GM18951 (cell line): ENCODE measurements at regions not wholly inside any gene's neighbourhood (a gene's known extent, or its start where the extent isn't known, plus 50 kb on each side); places are given as distances from the start of the nearest gene placed in this dataset.

Experiments
- POLR2A ChIP-seq: IDR thresholded peaks from 4 replicates; pipeline ENCODE4 v1.6.1; 2011; ENCODE audit warnings: mild to moderate bottlenecking; ENCODE audit not compliant: insufficient read length, insufficient read depth; ENCODE audit errors: extremely low read depth
- in situ Hi-C: fragments of 300-500 bp; cut with MboI; formaldehyde crosslinking; loops from one replicate; pipeline ENCODE4 v1.12.0; 2022; ENCODE audit warnings: low sequenced_read_pairs, mixed read lengths, inconsistent platforms; ENCODE audit not compliant: unreplicated experiment

DNA sequence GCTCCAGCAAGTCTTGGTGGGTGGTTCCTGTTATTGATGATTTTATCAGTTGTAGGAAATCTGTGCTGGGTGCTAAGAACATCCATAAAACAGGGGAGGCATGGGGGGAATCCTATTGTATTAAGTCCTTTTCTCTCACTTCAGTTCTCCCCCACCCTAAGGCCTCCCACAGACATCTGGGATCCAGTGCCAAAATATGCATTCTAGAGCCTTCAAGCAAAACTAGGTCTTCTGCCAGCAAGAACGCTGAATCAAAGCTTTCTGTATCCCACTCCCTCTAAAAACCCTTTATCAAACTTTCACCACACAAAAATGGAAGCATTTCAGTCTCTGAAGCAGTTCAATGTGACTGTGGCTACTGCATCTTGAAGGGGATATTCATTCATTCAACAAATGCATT is 281.9 kb downstream of the GAS1 start:
- in situ Hi-C loops = no loop called here
- TF ChIP-seq POLR2A = no peak

- in situ Hi-C loops = no loop called here
- no peak for TF ChIP-seq POLR2A
Measured at GRCh38 chr9:86664603-86665002, 282.7 kb downstream of the GAS1 start.

- no peak for TF ChIP-seq POLR2A
- in situ Hi-C loops = no loop called here
Measured at GRCh38 chr9:86663905-86664304, 283.4 kb downstream of the GAS1 start.

DNA sequence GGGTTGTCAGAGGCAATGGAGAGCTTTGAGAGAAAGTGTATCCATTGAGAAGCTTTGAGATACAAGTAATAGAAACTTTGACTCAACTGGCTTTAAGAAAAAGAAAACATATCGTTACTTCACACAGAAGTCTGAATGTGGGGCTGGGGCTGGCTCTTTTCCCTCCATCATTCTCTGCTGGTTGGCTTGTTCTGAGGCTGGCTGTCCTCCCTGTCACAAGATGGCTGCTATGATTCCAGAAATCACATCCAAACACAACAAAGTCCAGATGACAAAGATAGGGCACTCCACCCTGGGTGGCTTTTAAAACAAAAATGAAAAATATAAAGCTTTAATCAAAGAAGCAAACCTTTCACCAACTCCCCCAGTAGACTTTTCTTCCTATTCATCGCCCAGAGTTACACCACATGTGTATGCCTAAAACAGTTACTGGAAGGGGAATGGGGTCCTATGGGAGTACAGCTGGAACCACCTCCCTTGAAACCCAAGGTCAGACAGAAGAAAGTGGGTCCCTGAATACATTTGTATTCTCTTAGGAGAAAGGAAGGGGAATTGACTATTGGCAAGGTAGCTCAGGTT is 284.3 kb downstream of the GAS1 start:
- no peak for TF ChIP-seq POLR2A
- in situ Hi-C loops = no loop called here

- no peak for TF ChIP-seq POLR2A
- in situ Hi-C loops = no loop called here
Measured at GRCh38 chr9:86660146-86660943, 287.0 kb downstream of the GAS1 start.

DNA sequence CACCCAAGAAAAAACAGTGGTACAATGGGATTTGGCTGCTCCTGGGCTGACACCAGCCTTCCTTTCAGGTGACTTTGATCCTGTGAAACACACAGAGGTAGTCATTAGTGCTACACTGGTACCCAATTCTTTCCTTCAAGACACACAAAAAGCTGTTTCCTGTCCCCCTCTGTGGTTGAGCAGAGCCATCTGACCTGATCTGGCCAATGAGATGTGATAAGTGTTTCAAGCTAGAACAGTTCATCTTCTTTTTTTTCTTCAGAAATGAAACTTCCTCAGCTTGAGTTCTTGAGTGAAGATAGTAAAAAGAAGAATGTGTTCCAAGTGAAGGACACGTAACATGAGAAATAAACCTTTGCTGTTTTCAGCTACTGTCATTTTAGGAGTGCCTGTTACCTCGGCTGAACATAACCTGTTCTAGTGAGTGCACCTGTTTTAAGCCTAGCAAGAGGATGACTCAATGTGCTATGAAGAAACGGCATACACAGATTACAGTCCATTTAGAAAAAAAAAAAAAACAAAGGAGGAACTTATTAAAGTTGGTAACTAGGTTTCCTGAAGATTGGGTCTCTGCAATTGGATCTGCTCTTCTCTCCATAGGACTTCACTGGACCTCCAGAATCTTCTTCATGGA is 287.8 kb downstream of the GAS1 start:
- in situ Hi-C loops = no loop called here
- no peak for TF ChIP-seq POLR2A

GRCh38 chr9:86655147-86655546 is 292.2 kb downstream of the GAS1 start:
- in situ Hi-C loops = no loop called here
- no peak for TF ChIP-seq POLR2A

DNA sequence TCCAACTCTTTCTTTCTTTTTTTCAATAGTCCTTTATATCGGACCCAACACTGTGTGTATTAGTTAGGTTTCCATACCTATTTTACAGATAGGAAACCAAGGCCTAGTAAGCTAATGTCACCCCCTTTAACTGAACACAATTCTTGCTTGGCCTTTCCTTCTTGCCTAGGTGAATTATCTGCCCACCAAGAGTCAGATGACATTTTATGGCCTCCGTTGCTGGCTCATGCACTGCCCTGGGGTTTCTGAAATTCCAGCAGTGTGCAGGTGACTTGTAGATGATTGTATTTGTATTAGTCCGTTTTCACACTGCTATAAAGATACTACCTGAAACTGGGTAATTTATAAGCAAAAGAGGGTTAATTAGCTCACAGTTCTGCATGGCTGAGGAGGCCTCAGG is 293.8 kb downstream of the GAS1 start:
- TF ChIP-seq POLR2A = no peak
- in situ Hi-C loops = no loop called here

GRCh38 chr9:86652736-86653135 is 294.6 kb downstream of the GAS1 start:
- in situ Hi-C loops = no loop called here
- TF ChIP-seq POLR2A = no peak

- no peak for TF ChIP-seq POLR2A
- in situ Hi-C loops = no loop called here
Measured at GRCh38 chr9:86649913-86650312, 295.7 kb upstream of the TUT7 start.

DNA sequence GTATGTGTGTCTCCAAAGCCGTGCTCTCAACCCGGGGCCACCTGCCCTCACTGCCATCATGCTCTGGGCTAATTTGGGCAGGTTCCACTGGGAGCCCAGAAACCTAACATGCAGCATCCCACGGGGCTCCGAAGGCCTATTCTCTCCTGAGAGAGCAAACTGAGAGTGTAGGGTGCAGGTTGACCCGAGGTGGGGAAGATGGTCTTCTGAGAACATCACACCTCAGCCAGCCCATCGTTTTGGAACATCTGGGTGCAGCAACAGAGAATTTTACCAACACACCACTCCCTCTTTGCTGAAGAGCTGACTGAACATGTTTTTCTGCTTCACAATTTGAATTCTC is 294.6 kb upstream of the TUT7 start:
- in situ Hi-C loops = no loop called here
- no peak for TF ChIP-seq POLR2A

DNA sequence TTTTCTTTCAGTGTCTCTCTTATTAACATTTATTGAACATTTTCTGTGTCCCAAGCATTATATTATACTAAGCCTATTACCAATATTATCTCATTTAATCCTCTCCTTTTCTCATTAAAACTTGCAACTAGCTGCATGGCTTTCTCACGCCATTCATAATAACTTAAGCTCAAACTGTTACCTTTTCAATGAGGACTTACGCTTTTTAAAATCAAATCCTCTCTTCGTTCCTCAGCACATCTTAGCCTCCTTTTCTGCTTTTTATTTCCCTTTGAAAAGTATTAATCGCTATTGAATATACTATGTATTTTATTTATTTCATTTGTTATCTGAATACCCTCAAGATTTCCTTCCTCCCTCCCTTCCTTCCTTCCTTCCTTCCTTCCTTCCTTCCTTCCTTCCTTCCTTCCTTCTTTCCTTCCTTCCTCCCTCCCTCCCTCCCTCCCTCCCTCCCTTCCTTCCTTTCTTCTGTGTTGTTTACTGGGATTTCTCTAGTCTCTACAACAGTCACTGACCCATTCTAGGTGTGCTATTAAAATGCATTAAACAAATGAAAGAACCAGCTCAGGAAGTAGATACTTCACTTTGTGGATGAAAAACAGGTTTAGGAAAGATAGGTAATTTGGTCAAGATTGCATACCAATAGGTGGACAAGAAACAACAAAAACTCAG is 294.1 kb upstream of the TUT7 start:
- TF ChIP-seq POLR2A = no peak
- in situ Hi-C loops = no loop called here

DNA sequence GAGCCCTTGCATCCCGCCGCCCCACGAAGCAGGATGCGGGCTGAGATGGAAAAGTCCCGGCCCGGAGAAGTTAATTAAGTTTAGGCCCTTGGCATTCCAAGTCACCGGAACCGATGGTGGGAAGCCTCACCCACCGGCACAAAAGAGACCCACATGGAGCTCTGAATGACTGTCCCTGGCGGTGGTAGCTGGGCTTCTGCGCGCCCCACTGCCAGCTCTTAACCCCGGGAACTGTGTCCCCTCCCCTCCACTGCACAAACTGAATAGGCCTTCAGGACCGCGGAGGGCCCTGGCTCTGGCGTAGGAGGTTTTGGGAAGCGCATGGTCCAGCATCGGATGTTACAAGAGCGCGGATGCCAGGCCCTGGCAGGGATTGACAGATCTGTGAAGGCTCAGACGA is 291.1 kb upstream of the TUT7 start:
- no peak for TF ChIP-seq POLR2A
- in situ Hi-C loops = no loop called here

- in situ Hi-C loops = no loop called here
- no peak for TF ChIP-seq POLR2A
Measured at GRCh38 chr9:86644675-86645034, 290.4 kb upstream of the TUT7 start.
